Heart right ventricle (tissue), 16 donors: ENCODE measurements at regions not wholly inside any gene's neighbourhood (a gene's known extent, or its start where the extent isn't known, plus 50 kb on each side); places are given as distances from the start of the nearest gene placed in this dataset.
"Not testable (repeated sequence)": the region's sequence is repeated elsewhere in the genome, so short reads cannot be mapped to it uniquely, and the experiment has no call there.

Experiments used
- ATAC-seq, 8 donors: fragments of 200-7000 bp; cut with Tn5 transposase; one replicate each; pipeline ENCODE4 v1.9.1; 2020; ENCODE audit warnings: mild to moderate bottlenecking in 8 of 8, moderate library complexity in 8 of 8, moderate number of reproducible peaks in 1 of 8
- DNase-seq, 2 donors: peaks; one replicate each; pipeline ENCODE4 v3.0.0-alpha.2; 2020
- H3K27ac ChIP-seq, 10 donors: fragments of 200-600 bp; sonication (generic) in 2 of 10; one replicate each; pipeline versions ENCODE4 v1.5.0 to v1.8.0; 2020 to 2022; ENCODE audit warnings: mild to moderate bottlenecking in 3 of 10
- H3K27me3 ChIP-seq, 7 donors: fragments of 200-600 bp; one replicate each; pipeline ENCODE4 v1.8.0; 2021 to 2022; ENCODE audit warnings: mild to moderate bottlenecking in 2 of 7
- H3K36me3 ChIP-seq, 9 donors: fragments of 200-600 bp; sonication (generic) in 1 of 9; one replicate each; pipeline versions ENCODE4 v1.5.0 to v1.8.0; 2020 to 2022; ENCODE audit warnings: mild to moderate bottlenecking in 2 of 9
- H3K4me1 ChIP-seq, 9 donors: fragments of 200-600 bp; sonication (generic) in 1 of 9; one replicate each; pipeline versions ENCODE4 v1.5.0 to v1.8.0; 2020 to 2022; ENCODE audit warnings: mild to moderate bottlenecking in 4 of 9
- H3K4me3 ChIP-seq, 10 donors: fragments of 200-600 bp; sonication (generic) in 2 of 10; one replicate each; pipeline versions ENCODE4 v1.5.0 to v1.8.0; 2020 to 2022; ENCODE audit warnings: mild to moderate bottlenecking in 7 of 10, moderate library complexity in 2 of 10
- H3K9me3 ChIP-seq, 11 donors: fragments of 200-600 bp in 10 of 11; sonication (generic) in 2 of 11; one replicate each; pipeline versions ENCODE4 v1.5.0 to v1.8.0; 2013 to 2022; ENCODE audit warnings: mild to moderate bottlenecking in 2 of 11, control low read depth in 1 of 11, moderate library complexity in 1 of 11
- CTCF ChIP-seq, 9 donors: fragments of 200-600 bp; sonication (generic) in 2 of 9; IDR thresholded peaks; one replicate each; pipeline versions ENCODE4 v1.5.0 to v1.8.0; 2021 to 2022; ENCODE audit warnings: antibody characterized with exemption in 9 of 9, mild to moderate bottlenecking in 5 of 9, moderate library complexity in 1 of 9
- WGBS, 2 donors: extraction: QIAGEN DNeasy Blood & Tissue Kit; methylation state at CpG; one replicate each; pipeline ENCODE4 v1.1.7; 2013; ENCODE audit warnings: inconsistent platforms in 1 of 2; 5-methylcytosine and 5-hydroxymethylcytosine counted together
- intact Hi-C, 10 donors: fragments of 100-400 bp; cut with DNase I; formaldehyde crosslinking; loops; one replicate each; pipeline versions ENCODE4 v1.11.1 to v1.14.2; 2022
- donor health status: Arrhythmogenic right ventricular cardiomyopathy.
- donor health status: ischemic (EF 13 %, LVEDD 7.1; RV severe dilation, severe dysfunction).
- donor health status: healthy with polysubstance abuse.
- donor health status: DM: no; HTN: yes; CAD: no.
- donor health status: DM: no; HTN: no; CAD: no.
- donor health status: ischemic (EF 25% LVEDD 6.9; RV normal size, moderate dysfunction).
- donor health status: ischemic (EF 25% LVEDD 5.7; RV mildly dilated, moderate dysfunction).
- donor health status: healthy.
- donor health status: DM: yes; HTN: yes; CAD: no.
- donor health status: Ischemic cardiomyopathy.
- donor health status: ischemic (EF 35%, LVEDD 5.7; RV mildly dilated, moderate dysfunction).
- donor health status: nonischemic (EF 11% LVEDD 7.7; RV severe dilation, severe dysfunction).
- donor health status: DM: yes; HTN: yes; CAD: no.
- donor health status: PGD.
- donor health status: ischemic (EF 29% LVEDD 5.4; RV normal size, mild dysfunction).
- donor health status: nonischemic (EF 23%, LVEDD 6.1; RV moderate dilation, normal function).

GRCh38 chr6:164344801-164345291 is 930.3 kb downstream of the QKI start:
- DNase-seq (no peak), ATAC-seq (peak in 7 of 8 donors; percentile 57 to 91 (median 82))
- Histone ChIP-seq H3K4me3 (no peak overlapping the region), H3K27ac (peak overlapping the region in 4 of 10 donors; percentile 28 to 54 (median 44)), H3K36me3 (no peaks in the 10 kb centered on the region), H3K4me1 (peaks cover 0 to 17% (median 9%) of the 10 kb centered on the region in 9 donors), H3K9me3 (no peaks in the 10 kb centered on the region), H3K27me3 (no peaks in the 10 kb centered on the region)
- no peak for TF ChIP-seq CTCF (IDR thresholded peaks at IDR 0.05)
- WGBS, 2 donors: 69 to 76% methylated on average over 7 of the region's 7 CpGs
- intact Hi-C loops: no loop called here

GRCh38 chr6:164339442-164339841 is 924.9 kb downstream of the QKI start:
- H3K27ac ChIP-seq, DNase-seq, H3K4me1 ChIP-seq, ATAC-seq, intact Hi-C loops, H3K27me3 ChIP-seq, H3K4me3 ChIP-seq, H3K36me3 ChIP-seq: not testable (repeated sequence)
- WGBS, 2 donors: 86 to 89% methylated on average over 4 of the region's 4 CpGs
- H3K9me3 ChIP-seq: peaks cover 0 to 24% (median 0%) of the 10 kb centered on the region in 11 donors

- intact Hi-C loops: no loop called here
- ATAC-seq (no peak), DNase-seq (no peak)
- no peak for TF ChIP-seq CTCF (IDR thresholded peaks at IDR 0.05)
- no peak overlapping the region for H3K4me3 ChIP-seq
- no peak overlapping the region for H3K27ac ChIP-seq
- no peaks in the 10 kb centered on the region for H3K36me3 ChIP-seq
- 90% methylated on average over 4 of the region's 4 CpGs for WGBS, 2 donors
- peaks cover 0 to 24% (median 0%) of the 10 kb centered on the region in 11 donors for H3K9me3 ChIP-seq
- no peaks in the 10 kb centered on the region for H3K27me3 ChIP-seq
- no peaks in the 10 kb centered on the region for H3K4me1 ChIP-seq
Measured at GRCh38 chr6:164337925-164338397, 923.4 kb downstream of the QKI start.

- DNase-seq (no peak), ATAC-seq (peak in 1 of 8 donors; percentile 10)
- TF ChIP-seq CTCF (IDR thresholded peaks at IDR 0.05): no peak
- Histone ChIP-seq H3K27ac (no peak overlapping the region), H3K27me3 (no peaks in the 10 kb centered on the region), H3K4me3 (no peak overlapping the region), H3K9me3 (peaks cover 0 to 24% (median 0%) of the 10 kb centered on the region in 11 donors), H3K36me3 (no peaks in the 10 kb centered on the region), H3K4me1 (no peaks in the 10 kb centered on the region)
- intact Hi-C loops: no loop called here
- 93 to 96% methylated on average over 50 of the region's 50 CpGs for WGBS, 2 donors
Measured at GRCh38 chr6:164337024-164337924, 922.8 kb downstream of the QKI start.

- intact Hi-C loops: no loop called here
- Histone ChIP-seq H3K27me3 (no peaks in the 10 kb centered on the region), H3K4me3 (no peak overlapping the region), H3K36me3 (no peaks in the 10 kb centered on the region), H3K9me3 (peaks cover 0 to 24% (median 0%) of the 10 kb centered on the region in 11 donors), H3K4me1 (no peaks in the 10 kb centered on the region), H3K27ac (no peak overlapping the region)
- WGBS, 2 donors: 93 to 94% methylated on average over 2 of the region's 2 CpGs
- TF ChIP-seq CTCF (IDR thresholded peaks at IDR 0.05): no peak
- DNase-seq (no peak), ATAC-seq (no peak)
Measured at GRCh38 chr6:164336455-164336854, 921.9 kb downstream of the QKI start.
